Liver (tissue), 3 donors: ENCODE measurements at regions not wholly inside any gene's neighbourhood (a gene's known extent, or its start where the extent isn't known, plus 50 kb on each side); places are given as distances from the start of the nearest gene placed in this dataset.

Experiments
- ATF3 ChIP-seq: IDR thresholded peaks from 2 replicates; pipeline ENCODE4 v1.6.1; 2016; ENCODE audit warnings: antibody characterized with exemption
- CTCF ChIP-seq: fragments of 150-350 bp; IDR thresholded peaks from 2 replicates; pipeline ENCODE4 v1.5.1; 2017; ENCODE audit warnings: improper control_type of control experiment, low read depth, low read length; ENCODE audit not compliant: missing input control
- FOXA2 ChIP-seq: IDR thresholded peaks from 2 replicates; pipeline ENCODE4 v1.6.1; 2016; ENCODE audit warnings: antibody characterized with exemption
- GABPA ChIP-seq, 2 donors: IDR thresholded peaks in 1 of 2; conservative IDR thresholded peaks in 1 of 2; 2 replicates each; pipeline ENCODE4 v1.6.1; 2016; ENCODE audit warnings: antibody characterized with exemption in 2 of 2, mild to moderate bottlenecking in 1 of 2, moderate library complexity in 1 of 2
- HNF4A ChIP-seq, 2 donors: conservative IDR thresholded peaks; 2 replicates each; pipeline ENCODE4 v1.6.1; 2016; ENCODE audit warnings: antibody characterized with exemption in 2 of 2, mild to moderate bottlenecking in 2 of 2
- JUND ChIP-seq, 2 donors: IDR thresholded peaks; 2 replicates each; pipeline ENCODE4 v1.6.1; 2016; ENCODE audit warnings: antibody characterized with exemption in 2 of 2
- RAD21 ChIP-seq, 2 donors: IDR thresholded peaks; 2 replicates each; pipeline ENCODE4 v1.6.1; 2016; ENCODE audit warnings: antibody characterized with exemption in 2 of 2, mild to moderate bottlenecking in 2 of 2
- RXRA ChIP-seq, 2 donors: IDR thresholded peaks; 2 replicates each; pipeline ENCODE4 v1.6.1; 2017 to 2018; ENCODE audit warnings: antibody characterized with exemption in 2 of 2, mild to moderate bottlenecking in 1 of 2
- SP1 ChIP-seq: IDR thresholded peaks from 2 replicates; pipeline ENCODE4 v1.6.1; 2018; ENCODE audit warnings: antibody characterized with exemption, mild to moderate bottlenecking
- TAF1 ChIP-seq: conservative IDR thresholded peaks from 2 replicates; pipeline ENCODE4 v1.6.1; 2016; ENCODE audit warnings: antibody characterized with exemption, mild to moderate bottlenecking
- YY1 ChIP-seq: IDR thresholded peaks from 2 replicates; pipeline ENCODE4 v1.6.1; 2016; ENCODE audit warnings: antibody characterized with exemption, mild to moderate bottlenecking
- donor health status: healthy.
- donor health status: healthy.

- TF ChIP-seq CTCF (no peak), RXRA (IDR thresholded peaks at IDR 0.05) (no peak), FOXA2 (no peak), HNF4A (conservative IDR thresholded peaks at IDR 0.05) (no peak), SP1 (no peak), GABPA (IDR thresholded peaks at IDR 0.05 in 1 of 2, conservative IDR thresholded peaks at IDR 0.05 in 1 of 2) (no peak), YY1 (no peak), JUND (IDR thresholded peaks at IDR 0.05) (no peak), ATF3 (no peak), TAF1 (no peak), RAD21 (IDR thresholded peaks at IDR 0.05) (no peak)
Observed at GRCh38 chr1:102100666-102101065, 103.9 kb upstream of the OLFM3 start.
